ENCODE measurements at regions not wholly inside any gene's neighbourhood (a gene's known extent, or its start where the extent isn't known, plus 50 kb on each side); places are given as distances from the start of the nearest gene placed in this dataset.
"Not testable (repeated sequence)": the region's sequence is repeated elsewhere in the genome, so short reads cannot be mapped to it uniquely, and the experiment has no call there.

- no peak overlapping the region for H3K4me3 ChIP-seq (replicated peaks; ENCODE audit: low read depth, low read length)
- TF ChIP-seq, protein P1, sequence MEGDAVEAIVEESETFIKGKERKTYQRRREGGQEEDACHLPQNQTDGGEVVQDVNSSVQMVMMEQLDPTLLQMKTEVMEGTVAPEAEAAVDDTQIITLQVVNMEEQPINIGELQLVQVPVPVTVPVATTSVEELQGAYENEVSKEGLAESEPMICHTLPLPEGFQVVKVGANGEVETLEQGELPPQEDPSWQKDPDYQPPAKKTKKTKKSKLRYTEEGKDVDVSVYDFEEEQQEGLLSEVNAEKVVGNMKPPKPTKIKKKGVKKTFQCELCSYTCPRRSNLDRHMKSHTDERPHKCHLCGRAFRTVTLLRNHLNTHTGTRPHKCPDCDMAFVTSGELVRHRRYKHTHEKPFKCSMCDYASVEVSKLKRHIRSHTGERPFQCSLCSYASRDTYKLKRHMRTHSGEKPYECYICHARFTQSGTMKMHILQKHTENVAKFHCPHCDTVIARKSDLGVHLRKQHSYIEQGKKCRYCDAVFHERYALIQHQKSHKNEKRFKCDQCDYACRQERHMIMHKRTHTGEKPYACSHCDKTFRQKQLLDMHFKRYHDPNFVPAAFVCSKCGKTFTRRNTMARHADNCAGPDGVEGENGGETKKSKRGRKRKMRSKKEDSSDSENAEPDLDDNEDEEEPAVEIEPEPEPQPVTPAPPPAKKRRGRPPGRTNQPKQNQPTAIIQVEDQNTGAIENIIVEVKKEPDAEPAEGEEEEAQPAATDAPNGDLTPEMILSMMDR (IDR thresholded peaks at IDR 0.05; ENCODE audit: low read length, missing control alignments): no peak
- DNase-seq (ENCODE audit: low read depth): no peak
These were observed 306.6 kb upstream of the CYRIA start for GRCh38 chr2:16972276-16972675.

GRCh38 chr2:16971722-16972234 lies 306.1 kb upstream of the CYRIA start:
- DNase-seq (ENCODE audit: low read depth): no peak
- TF ChIP-seq, protein P1 (IDR thresholded peaks at IDR 0.05; ENCODE audit: low read length, missing control alignments): no peak
- H3K4me3 ChIP-seq (replicated peaks; ENCODE audit: low read depth, low read length): no peak overlapping the region

DNA sequence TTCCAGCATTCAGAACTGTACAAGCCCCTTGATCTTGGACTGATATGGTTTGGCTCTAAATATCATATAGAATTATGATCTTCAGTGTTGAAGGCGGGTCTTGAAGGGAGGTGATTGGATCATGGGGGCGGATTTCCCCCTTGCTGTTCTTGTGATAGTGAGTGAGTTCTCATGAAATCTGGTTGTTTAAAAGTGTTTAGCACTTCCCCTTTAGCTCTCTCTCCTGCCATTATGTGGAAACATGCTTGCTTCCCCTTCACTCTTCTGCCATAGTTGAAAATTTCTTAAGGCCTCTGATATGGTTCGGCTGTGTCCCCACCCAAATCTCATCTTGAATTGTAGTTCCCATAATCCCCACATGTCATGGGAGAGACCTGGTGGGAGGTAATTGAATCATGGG lies 305.3 kb upstream of the CYRIA start:
- H3K4me3 ChIP-seq (replicated peaks; ENCODE audit: low read depth, low read length); DNase-seq (ENCODE audit: low read depth): not testable (repeated sequence)

GRCh38 chr2:16962505-16962904 lies 296.9 kb upstream of the CYRIA start:
- H3K4me3 ChIP-seq (replicated peaks; ENCODE audit: low read depth, low read length): no peak overlapping the region
- TF ChIP-seq, protein P1 (IDR thresholded peaks at IDR 0.05; ENCODE audit: low read length, missing control alignments): no peak
- DNase-seq (ENCODE audit: low read depth): no peak

DNA sequence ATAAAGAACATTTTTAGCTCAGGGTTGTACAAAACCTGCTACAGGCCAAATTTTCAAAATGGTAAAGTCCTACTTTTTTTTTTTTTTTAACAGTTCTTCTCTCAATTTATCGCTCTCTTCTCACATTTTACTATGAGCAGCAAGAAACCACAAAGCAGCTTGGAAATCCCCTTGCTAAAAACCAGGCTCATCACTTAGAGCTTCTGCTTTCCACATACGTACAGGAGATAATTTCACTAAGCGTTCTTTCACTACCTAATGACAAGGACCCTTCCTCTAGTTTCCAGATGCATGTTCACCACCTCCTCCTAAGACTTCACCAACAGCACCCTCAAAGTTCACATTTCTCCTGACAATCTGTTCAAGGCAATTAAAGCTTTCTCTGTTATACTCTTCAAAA lies 294.9 kb upstream of the CYRIA start:
- H3K4me3 ChIP-seq (replicated peaks; ENCODE audit: low read depth, low read length): no peak overlapping the region
- no peak for DNase-seq (ENCODE audit: low read depth)
- TF ChIP-seq, protein P1 (IDR thresholded peaks at IDR 0.05; ENCODE audit: low read length, missing control alignments): no peak

- H3K4me3 ChIP-seq (replicated peaks; ENCODE audit: low read depth, low read length): no peak overlapping the region
- DNase-seq (ENCODE audit: low read depth): no peak
- TF ChIP-seq, protein P1 (IDR thresholded peaks at IDR 0.05; ENCODE audit: low read length, missing control alignments): no peak
These were observed 292.6 kb upstream of the CYRIA start for GRCh38 chr2:16958266-16958665.

GRCh38 chr2:16952805-16953204 lies 287.2 kb upstream of the CYRIA start:
- H3K4me3 ChIP-seq (replicated peaks; ENCODE audit: low read depth, low read length): no peak overlapping the region
- DNase-seq (ENCODE audit: low read depth): no peak
- TF ChIP-seq, protein P1 (IDR thresholded peaks at IDR 0.05; ENCODE audit: low read length, missing control alignments): no peak

Measured in fibroblast of pulmonary artery (primary cell).